ENCODE measurements at regions not wholly inside any gene's neighbourhood (a gene's known extent, or its start where the extent isn't known, plus 50 kb on each side); places are given as distances from the start of the nearest gene placed in this dataset.

- DNase-seq (ENCODE audit: low read depth in 2 of 2): no peak
Measured at GRCh38 chr3:101172516-101172915, 147.9 kb downstream of the IMPG2 start.

GRCh38 chr3:101171681-101172191 is 148.6 kb downstream of the IMPG2 start:
- DNase-seq (ENCODE audit: low read depth in 2 of 2): no peak

- DNase-seq (ENCODE audit: low read depth in 2 of 2): no peak
Measured at GRCh38 chr3:101170806-101171558, 149.4 kb downstream of the IMPG2 start.

GRCh38 chr3:101170062-101170771 is 150.2 kb downstream of the IMPG2 start:
- DNase-seq (ENCODE audit: low read depth in 2 of 2): no peak

- DNase-seq (ENCODE audit: low read depth in 2 of 2): no peak
Measured at GRCh38 chr3:101169516-101169915, 150.9 kb downstream of the IMPG2 start.

- DNase-seq (ENCODE audit: low read depth in 2 of 2): no peak
Measured at GRCh38 chr3:101167376-101167775, 153.0 kb downstream of the IMPG2 start.

- DNase-seq (ENCODE audit: low read depth in 2 of 2): no peak
Measured at GRCh38 chr3:101166150-101166549, 154.2 kb downstream of the IMPG2 start.

- no peak for DNase-seq (ENCODE audit: low read depth in 2 of 2)
Measured at GRCh38 chr3:101163554-101163953, 156.8 kb downstream of the IMPG2 start.

- no peak for DNase-seq (ENCODE audit: low read depth in 2 of 2)
Measured at GRCh38 chr3:101159478-101159877, 160.9 kb downstream of the IMPG2 start.

GRCh38 chr3:101158374-101158773 is 162.0 kb downstream of the IMPG2 start:
- no peak for DNase-seq (ENCODE audit: low read depth in 2 of 2)

- no peak for DNase-seq (ENCODE audit: low read depth in 2 of 2)
Measured at GRCh38 chr3:101156787-101157345, 163.5 kb downstream of the IMPG2 start.

GRCh38 chr3:101155825-101156224 is 162.6 kb upstream of the ABI3BP start:
- no peak for DNase-seq (ENCODE audit: low read depth in 2 of 2)

- DNase-seq (ENCODE audit: low read depth in 2 of 2): no peak
Measured at GRCh38 chr3:101154401-101154800, 161.2 kb upstream of the ABI3BP start.

GRCh38 chr3:101151286-101151913 is 158.2 kb upstream of the ABI3BP start:
- DNase-seq (ENCODE audit: low read depth in 2 of 2): no peak

- DNase-seq (ENCODE audit: low read depth in 2 of 2): no peak
Measured at GRCh38 chr3:101150504-101150903, 157.3 kb upstream of the ABI3BP start.

- DNase-seq (ENCODE audit: low read depth in 2 of 2): no peak
Measured at GRCh38 chr3:101149707-101150106, 156.5 kb upstream of the ABI3BP start.

GRCh38 chr3:101149251-101149650 is 156.0 kb upstream of the ABI3BP start:
- no peak for DNase-seq (ENCODE audit: low read depth in 2 of 2)

- DNase-seq (ENCODE audit: low read depth in 2 of 2): no peak
Measured at GRCh38 chr3:101148001-101148400, 154.8 kb upstream of the ABI3BP start.

GRCh38 chr3:101146946-101147345 is 153.7 kb upstream of the ABI3BP start:
- DNase-seq (ENCODE audit: low read depth in 2 of 2): no peak

GRCh38 chr3:101144105-101144504 is 150.9 kb upstream of the ABI3BP start:
- DNase-seq (ENCODE audit: low read depth in 2 of 2): no peak

GRCh38 chr3:101143012-101143411 is 149.8 kb upstream of the ABI3BP start:
- DNase-seq (ENCODE audit: low read depth in 2 of 2): no peak

GRCh38 chr3:101142160-101142559 is 148.9 kb upstream of the ABI3BP start:
- no peak for DNase-seq (ENCODE audit: low read depth in 2 of 2)

Data from dermis microvascular lymphatic vessel endothelial cell (primary cell).